Left ventricle myocardium superior (tissue), 1 donor: ENCODE measurements at regions not wholly inside any gene's neighbourhood (a gene's known extent, or its start where the extent isn't known, plus 50 kb on each side); places are given as distances from the start of the nearest gene placed in this dataset.

Source experiments
- ATAC-seq: fragments of 200-7000 bp; cut with Tn5 transposase; one replicate; pipeline ENCODE4 v1.9.1; 2020; ENCODE audit warnings: mild to moderate bottlenecking, moderate library complexity
- DNase-seq: peaks from one replicate; pipeline ENCODE4 v3.0.0-alpha.2; 2020
- intact Hi-C: fragments of 100-400 bp; cut with micrococcal nuclease; formaldehyde crosslinking; loops from one replicate; pipeline ENCODE4 v1.11.0; 2022
- donor health status: DM: no; HTN: yes; CAD: no; lungs with severe emphysema.

DNA sequence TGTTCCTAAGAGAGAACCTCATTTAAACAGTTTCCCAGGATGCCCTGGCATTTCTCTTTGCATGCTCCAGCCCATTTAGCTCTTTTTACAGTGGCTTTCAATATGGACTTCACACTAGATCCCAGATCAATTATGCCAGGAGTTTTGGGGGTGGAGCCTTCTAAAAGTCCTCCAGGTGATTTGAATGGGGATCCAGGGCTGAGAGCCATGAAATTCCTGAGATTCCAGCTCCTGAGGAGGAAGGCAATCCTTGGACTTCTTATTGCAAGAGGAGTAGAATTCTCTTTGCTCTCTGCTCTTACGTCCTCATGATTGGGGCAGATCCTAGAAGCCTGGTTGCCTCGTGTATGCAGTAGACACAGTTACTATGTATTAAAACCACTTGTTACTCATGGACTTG lies 184.2 kb downstream of the DHX35 start:
- intact Hi-C loops: no loop called here
- ATAC-seq (no peak), DNase-seq (no peak)

DNA sequence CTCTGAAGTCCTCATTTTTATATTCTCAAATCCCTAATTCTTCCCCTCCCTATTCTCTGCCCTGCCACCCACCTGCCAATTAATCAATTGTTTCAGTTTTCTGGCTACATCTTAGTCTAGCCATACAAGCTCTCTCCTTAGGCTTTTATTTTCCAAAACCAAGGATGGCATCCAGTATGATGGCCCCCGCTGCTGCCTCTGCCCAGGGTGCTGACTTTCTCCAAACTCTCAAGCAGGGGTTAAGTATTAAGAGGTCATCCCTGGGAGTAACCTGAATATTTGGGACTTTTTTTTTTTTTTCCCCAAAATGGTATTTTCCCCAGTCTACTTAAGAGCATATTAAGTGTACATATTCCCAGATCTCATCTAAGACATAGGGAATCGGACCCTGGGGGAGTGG lies 183.8 kb downstream of the DHX35 start:
- ATAC-seq (no peak), DNase-seq (no peak)
- intact Hi-C loops: no loop called here

DNA sequence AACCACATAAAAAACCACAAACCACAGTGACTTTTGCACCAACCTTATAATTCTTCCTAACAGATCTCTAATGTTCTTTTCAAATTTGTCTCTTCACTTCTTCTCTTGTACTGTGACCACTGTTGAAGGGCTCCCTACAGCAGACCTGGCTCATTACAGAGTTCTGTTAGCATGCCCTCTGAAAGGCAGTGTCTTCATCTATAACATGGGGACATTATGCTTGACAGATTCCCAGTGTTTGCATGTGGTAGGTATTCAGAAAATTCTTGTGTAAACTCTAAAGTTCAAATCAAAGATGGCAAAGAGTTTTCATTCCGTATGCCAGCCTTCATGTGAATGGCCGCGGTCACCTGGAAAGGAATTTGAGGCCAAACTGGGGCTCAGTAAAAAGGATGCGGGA lies 182.6 kb downstream of the DHX35 start:
- DNase-seq (no peak), ATAC-seq (no peak)
- intact Hi-C loops: no loop called here

DNA sequence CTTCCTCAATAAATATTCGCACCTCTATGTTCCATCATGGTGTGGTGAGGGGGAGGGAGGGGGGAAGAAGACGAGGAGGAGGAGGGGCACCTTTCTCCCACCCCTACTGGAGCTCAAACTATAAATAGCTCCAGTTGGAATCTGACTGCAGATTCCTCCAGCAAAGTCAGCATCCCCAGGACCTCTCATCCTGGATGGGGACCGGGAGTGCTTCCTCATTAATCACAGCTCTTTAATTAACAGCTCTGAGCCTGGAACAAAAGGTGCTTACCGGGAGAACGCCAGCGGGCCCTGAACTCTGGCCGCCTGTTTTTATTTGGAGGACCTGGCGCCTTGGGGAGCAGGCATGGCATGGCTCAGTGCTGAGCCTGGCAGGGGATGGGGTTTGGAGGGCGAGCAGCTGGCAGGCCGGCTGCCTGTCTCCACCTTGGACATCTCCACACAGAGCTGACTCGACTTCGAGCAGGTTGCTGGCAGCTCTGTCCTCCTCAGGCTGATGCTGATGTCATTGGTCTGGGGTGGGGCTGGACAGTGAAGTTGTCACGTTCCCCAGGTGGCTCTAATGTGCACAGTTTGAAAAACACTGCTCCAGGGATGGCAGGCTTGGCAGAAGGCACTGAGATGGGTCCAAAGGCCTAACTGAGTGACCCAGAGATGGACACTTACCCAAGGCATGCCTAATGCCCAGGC lies 180.4 kb downstream of the DHX35 start:
- no peak for ATAC-seq
- intact Hi-C loops: no loop called here

DNA sequence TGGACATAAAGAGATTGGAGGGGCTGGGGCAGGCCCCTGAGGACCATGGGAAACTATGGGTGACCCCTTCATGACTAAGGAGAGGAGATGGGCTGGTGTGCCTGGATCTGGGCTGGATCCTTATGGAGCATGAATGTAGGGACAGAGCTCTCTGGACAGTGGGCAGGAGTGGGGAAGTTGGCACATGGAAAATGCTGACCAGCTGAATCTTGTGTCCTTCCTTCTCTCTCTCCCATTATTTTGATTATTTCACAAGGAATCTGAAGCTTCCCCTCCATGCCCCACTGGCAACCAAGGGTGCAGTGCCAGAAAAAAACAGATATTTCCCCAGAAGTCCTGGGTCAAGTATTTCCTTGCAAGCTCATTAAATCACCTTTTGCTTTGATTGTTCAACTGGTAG lies 175.2 kb downstream of the DHX35 start:
- DNase-seq: no peak
- ATAC-seq: no peak
- intact Hi-C loops: no loop called here

More for the DNA sequence above, 180.4 kb downstream of the DHX35 start:
- no peak for DNase-seq

DNA sequence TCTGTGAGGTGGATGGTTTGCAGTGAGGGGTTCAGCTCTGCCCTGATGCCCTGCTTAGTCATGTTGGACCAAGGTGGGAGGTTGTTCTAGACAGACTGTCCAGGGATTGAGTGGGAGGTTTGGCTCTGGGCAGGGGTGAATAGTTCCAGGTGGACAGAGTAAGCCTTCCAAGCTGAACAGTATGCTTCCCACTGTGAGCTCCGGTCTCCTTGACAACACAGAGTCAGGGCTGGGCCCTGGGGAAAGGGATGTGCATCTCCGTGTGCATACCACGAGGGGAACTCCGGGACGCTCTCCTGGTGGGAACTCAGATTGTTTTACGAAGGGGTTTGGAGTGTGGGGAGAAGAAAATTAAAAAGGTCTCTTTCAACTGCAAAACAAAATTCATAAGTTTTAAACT lies 174.7 kb downstream of the DHX35 start:
- DNase-seq (no peak), ATAC-seq (no peak)
- intact Hi-C loops: no loop called here

DNA sequence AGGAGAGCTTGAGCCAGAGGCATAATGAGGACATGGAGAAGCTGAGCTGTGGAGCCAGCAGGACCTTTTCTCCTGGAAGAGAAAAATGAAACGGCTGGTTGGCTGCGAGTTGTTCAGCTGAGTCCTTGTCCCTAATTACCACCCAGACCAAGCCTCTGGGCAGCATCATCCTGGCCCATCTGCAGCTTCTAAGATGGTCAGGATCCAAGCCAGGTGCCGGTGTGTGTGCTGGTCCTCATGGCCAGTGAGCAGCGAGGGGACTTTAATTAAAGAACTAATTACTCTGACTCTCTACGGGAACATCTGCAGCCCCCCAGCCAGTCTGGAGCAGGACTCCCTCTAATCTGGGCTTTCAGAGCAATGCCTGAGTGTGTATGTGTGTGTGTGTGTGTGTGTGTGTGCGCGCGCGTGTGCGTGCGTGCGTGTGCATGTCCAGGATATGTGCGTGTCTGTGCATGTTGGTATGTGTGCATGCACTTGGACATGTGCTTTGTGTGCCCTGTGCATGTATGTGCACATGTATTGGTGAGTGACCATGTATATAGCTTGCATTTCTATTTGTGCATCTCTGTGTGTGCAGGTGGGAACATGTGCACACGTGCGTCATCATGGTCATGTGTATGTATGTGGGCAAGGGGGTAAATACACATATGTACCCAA lies 173.9 kb downstream of the DHX35 start:
- no peak for DNase-seq
- ATAC-seq: no peak
- intact Hi-C loops: no loop called here

DNA sequence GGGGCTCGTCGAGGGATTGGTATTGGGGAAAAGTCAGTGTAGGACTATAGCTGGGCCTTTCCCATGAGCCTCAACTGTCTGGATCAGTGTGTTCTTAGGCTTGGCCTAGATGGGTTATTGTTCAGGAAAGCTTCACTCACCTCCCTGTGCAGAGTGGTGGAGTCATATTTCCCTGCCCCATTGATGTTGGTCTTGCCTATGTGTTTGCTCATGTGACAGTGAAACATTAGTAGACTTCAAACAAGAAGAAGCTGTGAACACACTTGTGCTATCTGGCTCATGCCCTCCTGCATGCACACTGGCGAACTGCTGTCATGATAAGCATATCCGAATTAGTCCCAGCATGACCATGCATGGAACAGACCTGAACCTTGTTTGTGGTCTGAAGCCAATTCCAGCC lies 171.1 kb downstream of the DHX35 start:
- DNase-seq (no peak), ATAC-seq (no peak)
- intact Hi-C loops: no loop called here

DNA sequence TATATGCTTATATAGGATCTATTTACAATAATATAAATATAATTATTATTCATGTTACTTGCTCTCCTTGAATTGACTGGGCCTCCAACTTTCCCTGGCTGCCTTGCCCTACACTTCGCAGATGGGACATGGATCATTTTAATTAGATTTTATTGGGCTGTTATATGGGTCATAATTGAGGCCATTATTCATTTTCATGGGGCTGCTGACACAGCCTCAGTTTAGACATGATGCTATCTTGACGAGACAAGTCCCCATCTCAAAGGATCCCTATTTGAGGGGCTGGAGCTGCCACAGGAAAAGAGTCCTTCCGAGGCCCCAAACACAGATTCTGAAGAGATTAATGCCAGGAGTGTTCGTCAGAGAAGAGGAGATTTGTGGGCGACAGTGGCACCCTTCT lies 170.4 kb downstream of the DHX35 start:
- intact Hi-C loops: no loop called here
- DNase-seq: no peak

DNA sequence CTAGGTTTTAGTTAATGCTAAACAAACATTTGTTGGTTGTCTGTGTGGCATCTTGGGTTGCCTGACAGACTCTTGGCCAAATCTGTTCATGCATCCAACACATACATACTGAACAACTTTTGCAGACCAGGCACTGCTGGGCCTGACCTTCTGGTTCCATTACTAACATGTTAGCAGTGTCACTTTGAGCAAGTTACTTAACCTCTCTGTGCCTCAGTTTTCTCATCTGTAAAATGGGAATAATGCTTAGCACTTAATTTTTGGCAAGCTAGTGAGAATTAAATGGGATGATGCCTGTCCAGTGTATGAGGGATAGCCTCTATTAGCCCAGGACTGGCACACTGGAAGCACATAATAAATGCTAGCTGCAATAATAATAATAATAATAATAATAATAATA lies 169.9 kb downstream of the DHX35 start:
- intact Hi-C loops: no loop called here

More for the DNA sequence above, 170.4 kb downstream of the DHX35 start:
- ATAC-seq: no peak

DNA sequence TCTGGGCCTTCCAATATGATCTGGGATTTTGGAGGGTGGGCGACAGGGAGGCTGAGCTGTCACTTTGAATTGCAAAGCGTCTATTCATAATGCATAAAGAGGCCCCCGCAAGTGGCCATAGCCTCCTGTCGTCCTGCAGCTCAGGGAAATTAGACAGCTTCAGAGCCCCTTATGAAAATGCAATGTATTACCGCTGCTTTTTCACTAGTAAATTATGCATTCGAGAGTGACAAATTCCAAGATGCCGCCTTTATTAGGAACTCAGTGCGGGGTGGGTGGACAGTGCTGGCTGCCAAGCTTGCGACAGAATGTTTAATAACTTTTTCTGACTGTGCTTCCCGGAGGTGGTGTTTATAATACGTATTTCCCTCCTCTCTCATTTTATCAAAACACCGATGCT lies 168.5 kb downstream of the DHX35 start:
- ATAC-seq (no peak), DNase-seq (no peak)
- intact Hi-C loops: no loop called here

More for the DNA sequence above, 169.9 kb downstream of the DHX35 start:
- DNase-seq (no peak), ATAC-seq (no peak)

DNA sequence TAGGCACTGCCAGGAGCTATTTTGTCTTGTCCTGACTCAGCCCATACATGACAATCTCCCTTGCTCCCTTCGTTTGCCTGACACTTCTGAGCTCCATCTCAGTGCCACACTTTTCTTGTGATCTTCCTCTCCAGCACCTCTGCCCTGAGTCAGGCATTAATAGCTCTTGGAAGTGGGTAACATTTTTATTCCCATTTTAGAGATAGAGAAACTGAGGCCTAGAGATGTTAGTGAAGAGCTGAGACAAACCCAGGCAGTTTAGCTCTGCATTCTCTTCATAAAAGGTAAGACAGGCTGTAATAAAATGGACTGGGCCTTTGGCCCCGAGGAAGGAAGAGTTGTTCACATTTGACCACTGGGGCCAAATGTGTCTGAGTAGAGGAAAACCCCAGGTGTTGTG lies 167.4 kb downstream of the DHX35 start:
- intact Hi-C loops: no loop called here
- no peak for ATAC-seq
- no peak for DNase-seq

DNA sequence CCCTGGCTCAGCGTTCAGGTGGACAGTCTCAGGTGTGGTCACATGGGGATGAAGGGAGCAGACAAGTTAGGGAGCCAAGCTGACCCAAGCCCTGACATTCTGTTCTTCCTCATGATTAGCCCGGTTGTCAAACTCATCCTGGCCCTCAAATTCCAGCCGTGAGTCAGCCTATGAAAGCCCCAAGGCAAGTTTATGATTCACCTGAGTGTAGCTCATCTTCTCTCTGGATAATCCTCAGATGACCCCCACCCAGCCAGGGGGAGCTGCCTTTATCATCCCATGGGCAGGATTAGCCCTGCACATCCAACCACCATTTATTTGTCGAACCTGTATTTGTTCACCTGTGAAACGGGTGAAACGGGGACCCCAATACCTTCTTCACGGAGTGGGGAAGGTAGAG lies 161.9 kb downstream of the DHX35 start:
- DNase-seq: no peak
- intact Hi-C loops: no loop called here
- ATAC-seq: no peak

DNA sequence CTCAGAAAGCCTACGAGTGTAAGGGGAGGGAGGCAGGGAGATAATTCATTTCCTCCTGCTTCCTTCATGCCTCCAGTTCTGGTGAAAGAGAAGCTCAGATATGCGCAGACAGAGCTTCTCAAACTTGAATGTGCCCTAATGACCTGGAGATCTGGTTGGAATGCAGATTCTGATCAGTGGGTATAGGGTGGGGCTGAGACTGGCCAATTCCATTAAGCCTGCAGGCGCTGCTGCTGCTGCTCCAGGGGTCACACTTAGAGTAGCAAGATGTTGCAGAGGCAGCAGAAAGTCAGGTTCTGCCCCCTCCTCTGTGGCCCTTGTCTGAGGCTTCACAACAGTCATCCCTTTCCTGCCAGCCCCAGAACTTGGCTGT lies 161.0 kb downstream of the DHX35 start:
- no peak for ATAC-seq
- intact Hi-C loops: no loop called here

DNA sequence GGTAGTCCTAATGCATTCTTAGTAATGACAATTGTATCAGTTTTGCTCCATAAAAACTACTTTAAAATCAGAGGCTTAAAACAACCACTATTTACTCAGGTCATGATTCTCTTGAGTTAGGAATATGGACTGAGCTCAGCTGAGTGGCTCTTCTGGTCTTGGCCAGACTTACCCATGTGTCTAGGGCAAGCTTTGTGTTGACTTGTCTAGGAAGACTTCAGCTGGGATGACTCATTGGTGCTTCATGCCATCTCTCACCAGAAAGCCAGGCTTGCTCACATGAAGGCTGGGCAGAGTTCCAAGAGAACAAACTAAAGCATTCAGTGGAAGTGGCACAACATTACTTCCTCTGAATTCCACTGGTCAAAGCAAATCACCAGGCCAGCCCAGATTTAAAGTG lies 155.3 kb downstream of the DHX35 start:
- no peak for ATAC-seq
- no peak for DNase-seq
- intact Hi-C loops: no loop called here

More for the DNA sequence above, 161.0 kb downstream of the DHX35 start:
- no peak for DNase-seq

DNA sequence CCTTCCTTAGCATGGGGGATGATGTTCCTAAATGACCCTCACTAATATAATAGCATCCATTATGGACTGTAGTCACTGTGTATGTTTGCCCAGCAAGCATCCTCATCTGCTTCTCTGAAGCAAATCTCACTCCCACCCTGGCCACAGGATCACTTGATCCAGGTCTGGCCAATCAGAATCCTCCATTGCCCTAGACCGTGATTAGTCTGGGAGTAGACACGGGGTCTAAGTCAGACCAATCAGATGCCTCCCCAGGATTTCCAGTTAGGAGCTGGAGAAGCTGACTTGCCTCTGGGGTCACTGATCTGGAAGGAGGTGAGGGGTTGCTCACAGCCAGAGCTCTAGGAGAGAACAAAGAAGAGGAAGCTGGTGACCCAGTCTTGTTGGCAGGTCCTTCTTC lies 153.9 kb downstream of the DHX35 start:
- DNase-seq (no peak), ATAC-seq (no peak)
- intact Hi-C loops: no loop called here

DNA sequence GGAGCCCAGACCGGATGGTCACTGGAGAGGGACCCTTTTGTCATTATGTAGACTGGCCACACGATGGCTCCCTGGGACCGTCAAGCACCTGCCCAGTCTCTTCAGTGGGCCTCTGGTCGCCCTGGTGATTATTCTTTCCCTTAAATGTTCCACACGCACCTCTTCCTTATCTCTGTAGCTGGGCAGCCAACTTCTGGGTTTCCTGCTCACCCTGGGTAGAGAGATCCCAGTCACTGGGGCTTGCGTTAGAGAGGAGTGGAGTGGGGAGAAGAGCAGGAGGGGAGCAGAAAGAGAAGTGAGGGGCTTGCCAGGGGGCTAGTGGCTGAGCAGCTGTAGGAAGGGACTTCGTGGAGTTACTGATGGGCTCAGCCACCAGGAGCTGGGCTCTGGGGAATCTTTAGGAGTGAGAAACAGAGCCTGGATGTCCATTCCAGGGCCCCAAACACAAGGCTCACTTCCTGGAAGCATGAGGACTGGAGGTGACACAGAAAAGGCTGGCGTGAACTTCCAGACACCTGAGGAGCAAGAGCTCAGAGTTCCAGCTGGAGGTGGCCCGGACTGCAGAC lies 150.1 kb downstream of the DHX35 start:
- ATAC-seq: peak; percentile 92

DNA sequence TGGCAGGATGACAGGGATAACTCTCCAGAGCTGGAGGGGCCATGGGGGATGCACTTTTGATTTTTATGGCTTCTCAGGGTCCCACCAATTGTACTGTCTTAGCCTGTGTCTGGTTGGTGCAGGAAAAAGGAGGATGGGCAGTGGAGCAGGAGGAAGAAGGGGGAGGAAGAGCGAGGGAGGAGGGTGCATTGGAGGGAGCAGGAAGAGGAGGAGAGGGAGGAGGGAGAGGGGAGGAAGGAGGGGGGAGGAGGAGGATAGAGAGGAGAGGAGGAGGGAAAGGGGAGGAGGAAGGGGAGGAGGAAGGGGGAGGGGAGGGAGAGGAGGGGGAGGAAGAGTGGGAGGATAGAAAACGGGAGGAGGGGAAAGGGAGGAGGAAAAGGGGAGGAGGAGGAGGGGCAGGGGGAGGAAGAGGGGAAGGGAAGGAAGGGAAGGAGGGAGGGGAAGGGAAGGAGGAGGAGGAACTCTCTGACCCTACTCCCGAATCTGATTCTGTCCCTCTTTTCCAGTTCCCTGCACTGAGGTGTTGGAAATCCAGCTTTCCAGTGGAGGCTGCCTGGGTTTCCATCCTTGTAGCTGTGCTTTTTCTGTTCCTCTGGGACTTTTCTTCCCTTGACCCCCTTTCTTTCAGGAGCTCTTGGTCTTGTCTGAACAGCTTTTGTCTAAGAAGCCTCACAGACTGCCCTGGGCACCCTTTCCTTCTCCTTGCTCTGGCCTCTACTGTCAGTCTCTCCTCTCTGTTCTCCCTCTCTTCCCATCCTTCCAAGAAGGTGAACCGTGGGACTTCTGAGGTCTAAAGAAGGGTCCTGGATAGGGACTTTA lies 149.4 kb downstream of the DHX35 start:
- no peak for DNase-seq
- no peak for ATAC-seq
- intact Hi-C loops: no loop called here

More for the DNA sequence above, 150.1 kb downstream of the DHX35 start:
- intact Hi-C loops: no loop called here
- DNase-seq: peak; percentile 43

DNA sequence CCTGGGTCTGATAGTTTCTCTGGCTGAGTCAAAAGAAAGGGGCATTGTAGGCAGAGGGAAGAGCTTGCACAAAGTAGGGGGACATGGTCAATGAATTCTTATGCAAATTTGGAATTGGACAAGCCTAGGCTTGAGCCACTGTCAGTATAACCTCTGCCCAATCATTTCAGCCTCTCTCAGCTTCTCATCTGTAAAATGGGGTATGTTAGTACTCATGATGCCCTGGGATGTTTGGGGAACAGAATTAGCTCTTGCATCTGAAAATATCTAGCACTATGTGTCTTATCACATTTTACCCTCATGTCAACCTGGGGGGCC lies 148.6 kb downstream of the DHX35 start:
- no peak for DNase-seq
- intact Hi-C loops: no loop called here

More for the DNA sequence above, 148.6 kb downstream of the DHX35 start:
- no peak for ATAC-seq
